ENCODE measurements at regions not wholly inside any gene's neighbourhood (a gene's known extent, or its start where the extent isn't known, plus 50 kb on each side); places are given as distances from the start of the nearest gene placed in this dataset.
A peak's percentile ranks its signal among the peaks of the same experiment; 100 is the strongest.
"Not testable (repeated sequence)": the region's sequence is repeated elsewhere in the genome, so short reads cannot be mapped to it uniquely, and the experiment has no call there.

DNA sequence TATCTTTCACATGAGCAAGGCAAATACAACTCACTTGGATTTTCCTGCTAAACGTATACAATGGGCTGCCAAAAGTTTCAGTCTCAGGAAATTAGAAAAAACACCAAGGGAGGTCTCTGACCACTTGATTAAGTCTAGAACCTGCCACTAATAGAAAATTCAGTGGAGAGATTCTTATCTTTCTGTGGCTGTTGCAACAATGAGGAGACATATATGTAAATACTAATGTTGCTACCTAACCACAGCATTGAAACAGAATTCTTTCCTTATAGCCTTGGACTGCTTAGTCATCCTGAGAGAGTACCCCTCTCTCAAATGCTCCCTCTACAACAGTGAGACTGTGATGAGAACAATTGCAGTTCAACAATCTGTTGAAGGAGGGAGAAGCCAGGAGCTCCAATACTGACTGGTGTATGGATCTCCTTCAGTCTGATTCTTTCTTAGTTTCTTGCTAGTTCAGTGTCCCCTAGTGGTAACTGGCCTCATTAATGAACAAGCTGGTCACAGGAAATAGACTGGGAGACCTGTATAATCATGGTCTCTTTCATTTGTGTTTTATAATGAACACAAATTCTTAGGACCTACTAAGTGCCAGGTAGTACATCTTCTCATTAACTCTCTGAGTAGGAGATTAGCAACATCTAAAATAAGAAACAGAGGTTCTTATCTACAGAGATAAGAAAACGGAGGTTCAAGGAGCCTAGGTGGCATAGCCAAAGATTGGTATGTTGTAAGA lies 164.5 kb downstream of the SLC38A4 start:
- H3K4me1 Mint-ChIP-seq: peaks cover 50% of the 10 kb centered on the region
- CTCF ChIA-PET: interaction anchor here (0.6 to 1.8 kb wide), 17 partner anchors 11 to 536 kb away, joined by 3 to 8 read pairs (median 4); partner anchors contain the start of gene SLC38A2
- DNase-seq (no peak), ATAC-seq (peak; percentile 70)
- no peaks in the 10 kb centered on the region for H3K9me3 Mint-ChIP-seq (ENCODE audit: low read depth)
- H3K27ac Mint-ChIP-seq: peak overlapping the region; percentile 37
- H3K36me3 Mint-ChIP-seq: no peaks in the 10 kb centered on the region
- H3K27me3 Mint-ChIP-seq: no peaks in the 10 kb centered on the region
- H3K4me3 Mint-ChIP-seq: no peak overlapping the region

DNA sequence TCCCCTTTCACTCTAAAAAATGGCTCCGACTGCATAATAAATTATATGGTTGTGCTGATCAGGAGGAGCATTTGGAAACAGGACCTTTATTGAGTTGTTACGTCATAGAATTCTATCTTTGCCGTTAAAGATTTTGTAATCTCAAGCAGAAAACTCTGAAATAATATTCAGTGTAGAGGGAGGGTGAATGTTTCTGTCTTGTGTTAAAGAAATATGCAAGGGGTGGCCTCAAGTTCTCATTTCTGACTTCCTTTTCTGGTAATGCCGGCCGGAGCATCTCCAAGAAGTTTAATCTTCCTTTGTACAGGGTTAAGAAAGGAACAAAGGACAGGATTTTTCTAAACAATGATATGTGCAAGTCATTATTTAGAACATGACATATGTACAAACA lies 165.1 kb downstream of the SLC38A4 start:
- Mint-ChIP-seq H3K4me3 (no peak overlapping the region), H3K9me3 (ENCODE audit: low read depth) (no peaks in the 10 kb centered on the region), H3K36me3 (peaks cover 1% of the 10 kb centered on the region), H3K27me3 (no peaks in the 10 kb centered on the region), H3K27ac (peak overlapping the region; percentile 25), H3K4me1 (peaks cover 47% of the 10 kb centered on the region)
- ATAC-seq: no peak
- CTCF ChIA-PET: interaction anchor here (0.6 to 1.8 kb wide), 14 partner anchors 10 to 391 kb away, joined by 3 to 8 read pairs (median 4); partner anchors contain the start of gene SLC38A2
- DNase-seq: no peak

DNA sequence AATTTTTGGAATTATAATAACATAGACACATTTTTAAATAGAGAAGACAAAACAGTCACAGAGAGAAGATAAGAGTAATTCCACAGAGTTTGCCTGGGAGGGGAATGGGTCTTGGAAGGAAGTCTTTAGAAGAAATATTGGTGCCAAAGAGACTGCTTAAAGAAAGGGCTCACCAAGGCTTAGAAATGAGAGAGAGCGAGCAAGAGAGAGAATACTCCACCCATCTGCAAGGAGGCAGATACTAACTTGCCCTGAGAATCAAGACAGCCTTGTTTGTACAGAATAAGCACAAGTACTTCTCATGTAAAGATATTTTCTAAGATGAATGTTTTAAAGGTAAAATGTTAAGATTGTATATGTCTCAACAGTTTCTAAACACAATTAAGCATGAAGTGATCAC lies 165.5 kb downstream of the SLC38A4 start:
- Mint-ChIP-seq H3K36me3 (peaks cover 2% of the 10 kb centered on the region), H3K27ac (no peak overlapping the region), H3K9me3 (ENCODE audit: low read depth) (no peaks in the 10 kb centered on the region), H3K4me3 (no peak overlapping the region), H3K27me3 (no peaks in the 10 kb centered on the region), H3K4me1 (peaks cover 43% of the 10 kb centered on the region)
- DNase-seq (no peak), ATAC-seq (no peak)
- CTCF ChIA-PET: no interaction called here

DNA sequence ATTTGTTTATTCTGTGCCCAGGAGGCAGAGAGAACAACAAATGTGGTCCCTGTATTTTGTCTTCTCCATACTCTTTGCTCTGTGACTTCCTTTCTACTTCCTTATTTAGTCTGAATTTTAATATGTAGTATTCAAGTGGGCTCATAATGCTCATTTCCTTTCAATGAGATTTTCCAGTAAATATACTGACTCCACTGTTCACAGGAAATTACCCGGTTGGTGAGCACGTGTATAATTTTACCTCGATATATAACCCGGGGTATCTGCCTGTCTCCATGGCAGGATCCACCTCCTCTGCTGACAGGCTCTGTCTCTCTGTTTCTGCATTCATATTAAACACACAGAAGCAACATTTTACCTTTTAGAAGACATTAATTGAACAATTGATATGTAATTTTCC lies 166.0 kb downstream of the SLC38A4 start:
- CTCF ChIA-PET: interaction anchor here (1.4 kb wide), 1 partner anchor 113 kb away, joined by 5 read pairs; no protein-coding TSS in a partner anchor
- peaks cover 3% of the 10 kb centered on the region for H3K36me3 Mint-ChIP-seq

DNA sequence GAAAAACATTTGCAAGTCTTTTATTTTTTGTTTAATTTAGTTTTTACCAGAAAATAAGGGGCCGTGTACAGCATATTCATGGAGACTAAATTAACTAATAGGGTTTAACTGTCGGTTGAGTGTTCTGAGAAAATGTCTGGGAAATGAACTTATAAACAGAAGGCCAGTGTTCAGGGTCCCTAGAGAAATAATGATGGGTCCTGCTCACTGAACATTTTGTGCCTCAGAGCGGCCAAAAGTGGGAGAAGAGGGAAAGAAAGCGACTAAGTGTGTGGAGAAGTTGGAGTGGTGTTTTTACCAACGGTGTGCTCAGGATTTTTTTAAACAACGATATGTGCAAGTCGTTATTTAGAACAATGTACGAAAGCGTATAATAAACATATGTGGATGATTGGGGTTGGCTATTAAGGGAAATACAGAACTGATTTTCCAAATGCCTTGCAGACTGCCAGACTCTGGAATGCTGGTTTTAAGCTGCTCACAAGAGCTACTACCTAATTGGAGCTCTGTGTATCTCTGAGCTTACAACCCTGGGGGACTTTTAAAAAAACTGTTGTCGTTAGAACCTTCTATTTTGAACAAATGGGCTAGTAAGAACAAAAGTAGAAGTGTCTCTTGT lies 166.7 kb downstream of the SLC38A4 start:
- Mint-ChIP-seq H3K4me3 (no peak overlapping the region), H3K36me3 (peaks cover 7% of the 10 kb centered on the region), H3K4me1 (peaks cover 32% of the 10 kb centered on the region), H3K27me3 (no peaks in the 10 kb centered on the region), H3K27ac (no peak overlapping the region), H3K9me3 (ENCODE audit: low read depth) (no peaks in the 10 kb centered on the region)
- DNase-seq (no peak), ATAC-seq (no peak)
- CTCF ChIA-PET: interaction anchor here (1.4 to 2.0 kb wide), 2 partner anchors 112 to 142 kb away, joined by 5 read pairs; no protein-coding TSS in a partner anchor

More for the DNA sequence above, 166.0 kb downstream of the SLC38A4 start:
- Mint-ChIP-seq H3K27ac (no peak overlapping the region), H3K4me1 (peaks cover 38% of the 10 kb centered on the region), H3K9me3 (ENCODE audit: low read depth) (no peaks in the 10 kb centered on the region), H3K27me3 (no peaks in the 10 kb centered on the region), H3K4me3 (no peak overlapping the region)
- no peak for DNase-seq
- ATAC-seq: no peak

DNA sequence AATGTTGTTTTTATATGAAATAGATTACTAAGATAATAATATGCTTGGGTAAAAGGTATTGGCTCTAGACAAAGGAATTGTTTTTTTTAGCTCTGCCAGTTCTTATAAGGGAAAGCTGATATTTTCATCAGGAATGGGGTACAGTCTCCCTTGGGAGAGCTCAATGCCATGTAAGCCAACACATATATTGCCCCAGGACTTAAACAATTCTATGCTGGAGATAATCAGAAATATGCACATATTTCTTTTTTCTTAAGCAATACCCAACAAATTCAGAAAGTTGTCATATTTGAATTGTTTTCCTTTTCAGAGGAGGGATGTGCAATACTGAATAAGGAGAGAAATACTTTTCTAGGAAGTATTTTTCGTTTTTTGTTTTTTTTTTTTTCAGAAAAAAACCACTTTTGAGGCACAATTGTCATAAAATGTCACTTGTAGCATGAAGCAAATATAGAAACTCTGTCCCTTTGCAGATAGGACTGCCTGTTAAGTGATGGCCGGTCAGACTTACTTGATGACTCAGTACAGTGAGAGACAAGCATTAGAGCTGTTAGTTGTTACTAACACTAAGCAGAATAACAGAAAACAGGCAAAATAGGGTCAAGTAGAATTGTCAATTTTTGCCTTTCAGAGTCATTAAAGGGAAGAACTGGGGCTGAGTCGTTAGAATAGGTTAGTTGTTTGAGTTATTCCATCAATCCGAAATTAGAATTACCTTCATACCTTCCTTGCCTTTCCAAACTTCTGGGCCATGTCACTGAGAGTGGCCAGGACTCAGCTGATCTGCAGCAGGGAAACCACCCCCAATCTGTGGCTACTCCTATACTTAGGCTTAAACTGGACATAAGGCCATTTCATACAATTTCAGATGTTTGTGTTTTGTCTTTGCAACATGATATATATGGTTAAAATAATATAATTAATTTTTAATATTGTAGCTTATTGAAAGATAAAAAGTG lies 168.1 kb downstream of the SLC38A4 start:
- CTCF ChIA-PET: interaction anchor here (2.0 kb wide), 1 partner anchor 141 kb away, joined by 5 read pairs; no protein-coding TSS in a partner anchor
- H3K27ac Mint-ChIP-seq: no peak overlapping the region
- no peaks in the 10 kb centered on the region for H3K9me3 Mint-ChIP-seq (ENCODE audit: low read depth)
- peaks cover 28% of the 10 kb centered on the region for H3K4me1 Mint-ChIP-seq
- no peak for DNase-seq
- peaks cover 8% of the 10 kb centered on the region for H3K36me3 Mint-ChIP-seq
- no peaks in the 10 kb centered on the region for H3K27me3 Mint-ChIP-seq
- H3K4me3 Mint-ChIP-seq: no peak overlapping the region
- no peak for ATAC-seq

DNA sequence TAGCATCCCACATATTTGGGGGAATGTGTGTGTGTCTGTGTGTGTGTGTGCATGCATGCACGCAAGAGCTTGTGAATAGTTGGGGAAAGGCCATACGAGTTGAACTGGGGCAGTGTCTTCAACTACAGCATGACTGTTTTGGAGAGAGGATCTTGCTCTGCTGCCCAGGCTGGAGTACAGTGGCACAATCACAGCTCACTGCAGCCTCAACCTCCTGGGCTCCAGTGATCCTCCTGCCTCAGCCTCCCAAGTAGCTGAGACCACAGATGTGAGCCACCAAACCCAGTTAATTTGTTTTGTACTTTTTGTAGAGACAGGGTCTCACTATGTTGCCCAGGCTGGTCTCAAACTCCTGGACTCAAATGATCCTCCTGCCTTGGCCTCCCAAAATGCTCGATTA lies 169.8 kb downstream of the SLC38A4 start:
- CTCF ChIA-PET, H3K36me3 Mint-ChIP-seq, ATAC-seq: not testable (repeated sequence)

DNA sequence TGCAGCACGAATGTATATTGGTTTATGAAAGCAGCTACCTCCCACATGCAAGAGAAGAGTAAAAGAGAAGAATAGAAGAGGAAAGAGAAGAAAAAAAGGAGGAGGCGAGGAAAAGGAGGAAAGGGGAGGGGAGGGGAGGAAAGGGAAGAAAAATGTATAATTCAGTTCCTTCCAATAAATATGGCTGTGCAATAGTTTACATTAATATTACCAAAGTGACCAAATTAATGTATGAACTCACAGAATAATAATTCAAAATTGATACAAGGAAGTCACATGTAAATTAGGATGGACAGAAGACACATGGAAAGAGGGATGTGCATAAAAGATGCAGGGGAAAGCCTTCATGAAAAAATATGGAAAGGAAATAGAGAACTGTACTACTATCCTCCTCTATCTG lies 172.5 kb downstream of the SLC38A4 start:
- Mint-ChIP-seq H3K27ac (no peak overlapping the region), H3K9me3 (ENCODE audit: low read depth) (no peaks in the 10 kb centered on the region), H3K4me1 (no peaks in the 10 kb centered on the region), H3K4me3 (no peak overlapping the region), H3K27me3 (no peaks in the 10 kb centered on the region), H3K36me3 (peaks cover 14% of the 10 kb centered on the region)
- ATAC-seq (no peak), DNase-seq (no peak)
- CTCF ChIA-PET: no interaction called here

More for the DNA sequence above, 169.8 kb downstream of the SLC38A4 start:
- not testable (repeated sequence) for H3K9me3 Mint-ChIP-seq (ENCODE audit: low read depth); H3K27ac Mint-ChIP-seq; H3K27me3 Mint-ChIP-seq; DNase-seq; H3K4me3 Mint-ChIP-seq
- peaks cover 21% of the 10 kb centered on the region for H3K4me1 Mint-ChIP-seq

DNA sequence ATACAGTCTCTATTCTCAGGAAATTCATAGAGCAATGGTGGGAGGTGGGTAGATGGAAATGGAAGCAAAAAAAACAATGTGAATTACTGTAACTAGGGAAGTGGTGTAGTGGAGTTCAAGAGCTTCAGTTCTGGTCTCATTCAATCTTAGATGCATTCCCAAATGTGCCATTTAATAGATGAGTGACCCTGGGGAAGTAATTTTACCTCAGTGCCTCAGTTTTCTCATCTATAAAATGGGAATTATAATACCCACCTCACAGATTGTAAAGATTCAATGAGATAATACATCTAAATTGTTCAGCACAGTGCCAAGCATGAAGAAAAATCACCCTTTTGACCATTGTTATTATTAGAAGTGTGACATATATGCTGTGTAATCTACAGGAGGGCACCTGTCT lies 173.1 kb downstream of the SLC38A4 start:
- Mint-ChIP-seq H3K4me1 (no peaks in the 10 kb centered on the region), H3K27me3 (no peaks in the 10 kb centered on the region), H3K36me3 (peaks cover 14% of the 10 kb centered on the region), H3K27ac (no peak overlapping the region), H3K4me3 (no peak overlapping the region), H3K9me3 (ENCODE audit: low read depth) (no peaks in the 10 kb centered on the region)
- DNase-seq (no peak), ATAC-seq (no peak)
- CTCF ChIA-PET: no interaction called here

DNA sequence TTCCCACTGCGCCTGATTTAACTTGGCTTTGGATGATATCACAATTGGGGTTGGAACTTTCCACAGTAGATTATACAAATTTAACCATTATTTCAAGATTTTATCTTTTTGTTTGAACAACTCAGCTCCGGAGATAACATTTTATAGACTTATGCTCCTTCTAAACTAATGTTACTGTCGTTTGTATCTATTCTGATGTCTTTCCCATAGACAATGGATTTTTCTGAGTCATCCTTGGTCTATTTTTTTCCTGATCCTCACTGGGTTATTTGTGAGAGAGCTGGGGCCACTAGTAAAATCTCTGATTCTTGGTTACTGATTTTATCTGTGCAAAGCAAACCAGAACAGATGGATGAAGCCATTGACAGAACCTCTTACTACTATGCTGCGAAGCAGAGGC lies 175.1 kb downstream of the SLC38A4 start:
- DNase-seq: no peak
- Mint-ChIP-seq H3K27ac (no peak overlapping the region), H3K36me3 (peaks cover 12% of the 10 kb centered on the region), H3K27me3 (no peaks in the 10 kb centered on the region), H3K4me1 (no peaks in the 10 kb centered on the region), H3K9me3 (ENCODE audit: low read depth) (no peaks in the 10 kb centered on the region), H3K4me3 (no peak overlapping the region)
- ATAC-seq: no peak
- CTCF ChIA-PET: interaction anchor here (0.6 to 1.0 kb wide), 2 partner anchors 11 to 26 kb away, joined by 3 read pairs; no protein-coding TSS in a partner anchor

DNA sequence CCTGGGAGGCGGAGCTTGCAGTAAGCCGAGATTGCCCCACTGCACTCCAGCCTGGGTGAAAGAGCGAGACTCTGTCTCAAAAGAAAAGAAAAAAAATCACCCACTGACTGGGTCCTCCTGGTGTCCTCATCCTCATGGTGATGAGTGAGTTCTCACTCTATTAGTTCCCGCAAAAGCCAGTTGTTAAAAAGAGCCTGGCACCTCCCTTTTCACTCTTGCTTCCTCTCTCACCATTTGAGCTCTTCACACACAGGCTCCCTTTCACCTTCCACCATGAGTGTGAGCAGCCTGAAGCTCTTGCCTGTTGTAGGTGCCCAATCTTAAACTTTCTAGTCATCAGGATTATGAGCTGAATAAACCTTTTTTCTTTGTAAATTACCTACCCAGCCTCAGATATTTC lies 176.4 kb downstream of the SLC38A4 start:
- CTCF ChIA-PET: no interaction called here
- Mint-ChIP-seq H3K27me3 (no peaks in the 10 kb centered on the region), H3K36me3 (peaks cover 10% of the 10 kb centered on the region), H3K27ac (no peak overlapping the region), H3K9me3 (ENCODE audit: low read depth) (no peaks in the 10 kb centered on the region), H3K4me3 (no peak overlapping the region), H3K4me1 (no peaks in the 10 kb centered on the region)
- ATAC-seq: no peak
- DNase-seq: no peak

DNA sequence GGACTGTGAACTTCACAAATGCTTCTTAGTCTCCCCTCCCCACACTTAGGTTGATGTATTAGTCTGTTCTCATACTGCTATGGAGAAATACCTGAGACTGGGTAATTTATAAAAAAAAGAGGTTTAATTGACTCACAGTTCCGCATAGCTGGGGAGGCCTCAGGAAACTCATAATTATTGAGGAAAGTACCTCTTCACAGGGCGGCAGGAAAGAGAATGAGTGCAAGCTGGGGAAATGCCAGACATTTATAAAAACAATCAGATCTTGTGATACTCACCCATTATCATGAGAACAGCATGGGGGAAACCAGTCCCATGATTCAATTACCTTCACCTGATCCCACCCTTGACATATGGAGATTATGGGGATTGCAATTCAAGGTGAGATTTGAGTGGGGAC lies 178.8 kb downstream of the SLC38A4 start:
- Mint-ChIP-seq H3K27ac (no peak overlapping the region), H3K9me3 (ENCODE audit: low read depth) (no peaks in the 10 kb centered on the region), H3K27me3 (no peaks in the 10 kb centered on the region), H3K4me3 (no peak overlapping the region), H3K36me3 (peaks cover 5% of the 10 kb centered on the region), H3K4me1 (no peaks in the 10 kb centered on the region)
- ATAC-seq: no peak
- DNase-seq: no peak
- CTCF ChIA-PET: no interaction called here

DNA sequence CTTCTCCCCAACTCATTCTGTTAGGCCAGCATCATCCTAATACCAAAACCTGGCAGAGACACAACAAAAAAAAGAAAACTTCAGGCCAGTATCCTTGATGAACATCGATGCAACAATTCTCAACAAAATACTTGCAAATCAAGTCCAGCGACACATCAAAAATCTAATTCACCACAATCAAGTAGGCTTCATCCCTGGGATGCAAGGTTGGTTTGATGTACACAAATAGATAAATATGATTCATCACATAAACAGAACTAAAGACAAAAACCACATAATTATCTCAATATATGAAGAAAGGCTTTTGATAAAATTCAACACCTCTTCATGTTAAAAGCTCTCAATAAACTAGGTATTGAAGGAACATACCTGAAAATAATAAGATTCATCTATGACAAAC lies 184.1 kb downstream of the SLC38A4 start:
- peaks cover 31% of the 10 kb centered on the region for H3K9me3 Mint-ChIP-seq (ENCODE audit: low read depth)
- not testable (repeated sequence) for H3K27ac Mint-ChIP-seq, ATAC-seq, H3K4me1 Mint-ChIP-seq, H3K4me3 Mint-ChIP-seq, DNase-seq, H3K27me3 Mint-ChIP-seq
- peaks cover 34% of the 10 kb centered on the region for H3K36me3 Mint-ChIP-seq
- CTCF ChIA-PET: interaction anchor here (0.9 kb wide), 1 partner anchor 185 kb away, joined by 3 read pairs; no protein-coding TSS in a partner anchor
